ENCODE measurements at regions not wholly inside any gene's neighbourhood (a gene's known extent, or its start where the extent isn't known, plus 50 kb on each side); places are given as distances from the start of the nearest gene placed in this dataset.

GRCh38 chr1:4965346-4966075 is 311.1 kb downstream of the AJAP1 start:
- Histone ChIP-seq H3K4me2 (ENCODE audit: low read length) (no peak overlapping the region), H3K79me2 (ENCODE audit: low read length) (no peaks in the 10 kb centered on the region), H3K4me1 (ENCODE audit: insufficient read depth, low read length) (no peaks in the 10 kb centered on the region), H3K27me3 (ENCODE audit: low read length) (no peaks in the 10 kb centered on the region), H3K36me3 (ENCODE audit: low read depth, low read length) (no peaks in the 10 kb centered on the region), H3K9me3 (ENCODE audit: low read length) (peaks cover 25% of the 10 kb centered on the region; the same call in 1 of the 2 replicates), H3F3A (ENCODE audit: low read length, unreplicated experiment) (no peaks in the 10 kb centered on the region), H3K9me2 (replicated peaks; ENCODE audit: low read length) (no peaks in the 10 kb centered on the region), H2AFZ (ENCODE audit: low read length) (no peak overlapping the region), H3K4me3 (ENCODE audit: low read length) (no peak overlapping the region), H3K27ac (ENCODE audit: low read length) (no peak overlapping the region), H4K20me1 (ENCODE audit: low read length) (no peaks in the 10 kb centered on the region), H3K9ac (ENCODE audit: low read length) (no peak overlapping the region)
- ChIA-PET POLR2A (ENCODE audit: unreplicated experiment) (no interaction called here), CTCF (no interaction called here)
- TF ChIP-seq EZH2phosphoT487 (IDR thresholded peaks at IDR 0.05; ENCODE audit: borderline replicate concordance, low read length) (no peak), CTCF (conservative IDR thresholded peaks at IDR 0.05; ENCODE audit: low read depth, low read length) (no peak), EZH2 (IDR thresholded peaks at IDR 0.05; ENCODE audit: low read length, unreplicated experiment) (no peak)
- ATAC-seq (no peak), DNase-seq (no peak)
- no TSS peak for BruUV-seq (replicated peaks)
- intact Hi-C loops (cut with micrococcal nuclease), result no loop called here

- no peak overlapping the region for H3K27ac ChIP-seq (ENCODE audit: low read length)
- H2AFZ ChIP-seq (ENCODE audit: low read length), result no peak overlapping the region
- H3K27me3 ChIP-seq (ENCODE audit: low read length), result no peaks in the 10 kb centered on the region
- intact Hi-C loops (cut with micrococcal nuclease), result no loop called here
- no peaks in the 10 kb centered on the region for H3K9me2 ChIP-seq (replicated peaks; ENCODE audit: low read length)
- no peak overlapping the region for H3K4me3 ChIP-seq (ENCODE audit: low read length)
- H3K79me2 ChIP-seq (ENCODE audit: low read length), result no peaks in the 10 kb centered on the region
- H3K4me1 ChIP-seq (ENCODE audit: insufficient read depth, low read length), result no peaks in the 10 kb centered on the region
- ChIA-PET POLR2A (ENCODE audit: unreplicated experiment) (no interaction called here), CTCF (no interaction called here)
- TF ChIP-seq EZH2 (IDR thresholded peaks at IDR 0.05; ENCODE audit: low read length, unreplicated experiment), result no peak
- no peak for TF ChIP-seq EZH2phosphoT487 (IDR thresholded peaks at IDR 0.05; ENCODE audit: borderline replicate concordance, low read length)
- TF ChIP-seq CTCF (conservative IDR thresholded peaks at IDR 0.05; ENCODE audit: low read depth, low read length), result no peak
- no peak overlapping the region for H3K4me2 ChIP-seq (ENCODE audit: low read length)
- ATAC-seq (no peak), DNase-seq (no peak)
- no TSS peak for BruUV-seq (replicated peaks)
- H3K36me3 ChIP-seq (ENCODE audit: low read depth, low read length), result no peaks in the 10 kb centered on the region
- H4K20me1 ChIP-seq (ENCODE audit: low read length), result no peaks in the 10 kb centered on the region
- peaks cover 22% of the 10 kb centered on the region; the same call in 1 of the 2 replicates for H3K9me3 ChIP-seq (ENCODE audit: low read length)
- no peaks in the 10 kb centered on the region for H3F3A ChIP-seq (ENCODE audit: low read length, unreplicated experiment)
- H3K9ac ChIP-seq (ENCODE audit: low read length), result no peak overlapping the region
Observed at GRCh38 chr1:4964634-4965345, 310.4 kb downstream of the AJAP1 start.

GRCh38 chr1:4963251-4963650 is 308.8 kb downstream of the AJAP1 start:
- no TSS peak for BruUV-seq (replicated peaks)
- ATAC-seq (no peak), DNase-seq (peak; percentile 58)
- Histone ChIP-seq H3K27ac (ENCODE audit: low read length) (no peak overlapping the region), H3K36me3 (ENCODE audit: low read depth, low read length) (no peaks in the 10 kb centered on the region), H3K9me2 (replicated peaks; ENCODE audit: low read length) (no peaks in the 10 kb centered on the region), H3K4me1 (ENCODE audit: insufficient read depth, low read length) (no peaks in the 10 kb centered on the region), H2AFZ (ENCODE audit: low read length) (no peak overlapping the region), H3K9me3 (ENCODE audit: low read length) (peaks cover 19% of the 10 kb centered on the region; the same call in 1 of the 2 replicates), H3K27me3 (ENCODE audit: low read length) (no peaks in the 10 kb centered on the region), H3K4me2 (ENCODE audit: low read length) (no peak overlapping the region), H3K9ac (ENCODE audit: low read length) (no peak overlapping the region), H4K20me1 (ENCODE audit: low read length) (no peaks in the 10 kb centered on the region), H3K4me3 (ENCODE audit: low read length) (no peak overlapping the region), H3K79me2 (ENCODE audit: low read length) (no peaks in the 10 kb centered on the region), H3F3A (ENCODE audit: low read length, unreplicated experiment) (no peaks in the 10 kb centered on the region)
- intact Hi-C loops (cut with micrococcal nuclease), result no loop called here
- POLR2A ChIA-PET (ENCODE audit: unreplicated experiment), result no interaction called here
- CTCF ChIA-PET, result no interaction called here
- TF ChIP-seq EZH2phosphoT487 (IDR thresholded peaks at IDR 0.05; ENCODE audit: borderline replicate concordance, low read length) (no peak), CTCF (conservative IDR thresholded peaks at IDR 0.05; ENCODE audit: low read depth, low read length) (no peak), EZH2 (IDR thresholded peaks at IDR 0.05; ENCODE audit: low read length, unreplicated experiment) (no peak)
